ENCODE measurements at regions not wholly inside any gene's neighbourhood (a gene's known extent, or its start where the extent isn't known, plus 50 kb on each side); places are given as distances from the start of the nearest gene placed in this dataset.

GRCh38 chrX:1084689-1085088 is 127.8 kb downstream of the CRLF2 start:
- TF ChIP-seq POLR2A (IDR thresholded peaks at IDR 0.05) (no peak), CTCF (IDR thresholded peaks at IDR 0.05 in 8 of 11, conservative IDR thresholded peaks at IDR 0.05 in 3 of 11) (no peak), POLR2AphosphoS5 (IDR thresholded peaks at IDR 0.05) (no peak)
